GM23338 (cell line): ENCODE measurements at regions not wholly inside any gene's neighbourhood (a gene's known extent, or its start where the extent isn't known, plus 50 kb on each side); places are given as distances from the start of the nearest gene placed in this dataset.
"Not testable (repeated sequence)": the region's sequence is repeated elsewhere in the genome, so short reads cannot be mapped to it uniquely, and the experiment has no call there.

Source experiments
- ATAC-seq: fragments of 200-7000 bp; cut with Tn5 transposase; 3 replicates; pipeline ENCODE4 v1.9.1; 2020
- DNase-seq: peaks from one replicate; pipeline ENCODE4 v3.0.0-alpha.2; 2015; ENCODE audit warnings: low spot score
- H2AFZ ChIP-seq: fragments of 200-600 bp; sonication (generic); 2 replicates; pipeline ENCODE4 v1.8.0; 2016; ENCODE audit warnings: antibody characterized with exemption, mild to moderate bottlenecking, moderate library complexity
- H3F3A ChIP-seq: fragments of 200-600 bp; sonication (generic); replicated peaks from 2 replicates; pipeline ENCODE4 v1.8.0; 2017; ENCODE audit warnings: antibody characterized with exemption, mixed run types, low read depth
- H3K27ac ChIP-seq: fragments of 200-600 bp; sonication (generic); 2 replicates; pipeline ENCODE4 v1.6.1; 2016; ENCODE audit warnings: low read depth
- H3K27me3 ChIP-seq: fragments of 200-600 bp; sonication (generic); 2 replicates; pipeline ENCODE4 v1.8.0; 2016; ENCODE audit warnings: mild to moderate bottlenecking, mixed run types, moderate library complexity; ENCODE audit not compliant: insufficient read depth
- H3K36me3 ChIP-seq: fragments of 200-600 bp; sonication (generic); 2 replicates; pipeline ENCODE4 v1.8.0; 2016; ENCODE audit warnings: mild to moderate bottlenecking; ENCODE audit not compliant: insufficient read depth
- H3K4me1 ChIP-seq: fragments of 200-600 bp; sonication (generic); 2 replicates; pipeline ENCODE4 v1.8.0; 2016; ENCODE audit warnings: mild to moderate bottlenecking, moderate library complexity; ENCODE audit not compliant: insufficient read depth
- H3K4me2 ChIP-seq: fragments of 200-600 bp; sonication (generic); 2 replicates; pipeline ENCODE4 v1.7.1; 2017; ENCODE audit warnings: mixed run types
- H3K4me3 ChIP-seq: fragments of 200-600 bp; sonication (generic); 2 replicates; pipeline ENCODE4 v1.6.1; 2016; ENCODE audit warnings: mixed run types
- H3K79me2 ChIP-seq: fragments of 200-600 bp; sonication (generic); replicated peaks from 2 replicates; pipeline ENCODE4 v1.8.0; 2017; ENCODE audit warnings: mild to moderate bottlenecking; ENCODE audit not compliant: insufficient read depth
- H3K9me2 ChIP-seq: fragments of 200-600 bp; sonication (generic); 2 replicates; pipeline ENCODE4 v1.8.0; 2017; ENCODE audit not compliant: insufficient read depth
- H4K20me1 ChIP-seq: fragments of 200-600 bp; sonication (generic); replicated peaks from 2 replicates; pipeline ENCODE4 v1.8.0; 2017; ENCODE audit warnings: mild to moderate bottlenecking; ENCODE audit not compliant: insufficient read depth
- H3K27ac Mint-ChIP-seq: 2 replicates; pipeline ENCODE4 v1.8.0; 2020; ENCODE audit warnings: inconsistent platforms, mild to moderate bottlenecking, moderate library complexity, mixed read lengths
- H3K27me3 Mint-ChIP-seq: 3 replicates; pipeline ENCODE4 v1.8.0; 2022; ENCODE audit warnings: low read depth, mild to moderate bottlenecking, moderate library complexity, mixed read lengths, inconsistent platforms; ENCODE audit not compliant: insufficient read depth, poor library complexity
- H3K36me3 Mint-ChIP-seq: 3 replicates; pipeline ENCODE4 v1.8.0; 2021; ENCODE audit warnings: low read depth, mild to moderate bottlenecking, inconsistent platforms, moderate library complexity, mixed read lengths
- H3K4me1 Mint-ChIP-seq: 3 replicates; pipeline ENCODE4 v1.8.0; 2020; ENCODE audit warnings: mild to moderate bottlenecking, inconsistent platforms, mixed read lengths
- H3K4me3 Mint-ChIP-seq: 3 replicates; pipeline ENCODE4 v1.8.0; 2021; ENCODE audit warnings: moderate library complexity, mild to moderate bottlenecking, inconsistent platforms, mixed read lengths
- H3K9me3 Mint-ChIP-seq: 3 replicates; pipeline ENCODE4 v1.8.0; 2020; ENCODE audit warnings: moderate library complexity, mild to moderate bottlenecking, inconsistent platforms, mixed read lengths
- CREB1 ChIP-seq: fragments of 250-450 bp; sonication (Bioruptor Pico); IDR thresholded peaks from 2 replicates; pipeline ENCODE4 v1.5.0; 2020; ENCODE audit warnings: low read depth, mild to moderate bottlenecking, moderate library complexity
- JUNB ChIP-seq: IDR thresholded peaks from one replicate; pipeline ENCODE4 v1.6.1; 2016; ENCODE audit warnings: antibody characterized with exemption; ENCODE audit not compliant: unreplicated experiment
- STAT1 ChIP-seq: IDR thresholded peaks from one replicate; pipeline ENCODE4 v1.6.1; 2016; ENCODE audit warnings: antibody characterized with exemption; ENCODE audit not compliant: unreplicated experiment
- ZNF114 ChIP-seq: fragments of 250-450 bp; sonication (Bioruptor Pico); IDR thresholded peaks from 2 replicates; pipeline ENCODE4 v1.5.0; 2020; ENCODE audit warnings: mild to moderate bottlenecking, moderate library complexity
- TF ChIP-seq, protein P1 (sequence below), 2 experiments: fragments of 200-600 bp in 1 of 2; sonication (generic) in 1 of 2; conservative IDR thresholded peaks; 2 replicates each; pipeline versions ENCODE4 v1.5.1 to v1.6.1; 2016 to 2017; ENCODE audit warnings: antibody characterized with exemption in 2 of 2, low read depth in 2 of 2, mild to moderate bottlenecking in 2 of 2, moderate library complexity in 1 of 2
- TF ChIP-seq, protein P2 (sequence below): IDR thresholded peaks from 2 replicates; pipeline ENCODE4 v1.6.1; 2016; ENCODE audit warnings: antibody characterized with exemption
- TF ChIP-seq, protein P3 (sequence below): IDR thresholded peaks from one replicate; pipeline ENCODE4 v1.6.1; 2018; ENCODE audit warnings: antibody characterized with exemption; ENCODE audit not compliant: unreplicated experiment
- TF ChIP-seq, protein P4 (sequence below): fragments of 250-450 bp; sonication (Bioruptor Pico); IDR thresholded peaks from 2 replicates; pipeline ENCODE4 v1.5.0; 2020; ENCODE audit warnings: mild to moderate bottlenecking, moderate library complexity

DNA sequence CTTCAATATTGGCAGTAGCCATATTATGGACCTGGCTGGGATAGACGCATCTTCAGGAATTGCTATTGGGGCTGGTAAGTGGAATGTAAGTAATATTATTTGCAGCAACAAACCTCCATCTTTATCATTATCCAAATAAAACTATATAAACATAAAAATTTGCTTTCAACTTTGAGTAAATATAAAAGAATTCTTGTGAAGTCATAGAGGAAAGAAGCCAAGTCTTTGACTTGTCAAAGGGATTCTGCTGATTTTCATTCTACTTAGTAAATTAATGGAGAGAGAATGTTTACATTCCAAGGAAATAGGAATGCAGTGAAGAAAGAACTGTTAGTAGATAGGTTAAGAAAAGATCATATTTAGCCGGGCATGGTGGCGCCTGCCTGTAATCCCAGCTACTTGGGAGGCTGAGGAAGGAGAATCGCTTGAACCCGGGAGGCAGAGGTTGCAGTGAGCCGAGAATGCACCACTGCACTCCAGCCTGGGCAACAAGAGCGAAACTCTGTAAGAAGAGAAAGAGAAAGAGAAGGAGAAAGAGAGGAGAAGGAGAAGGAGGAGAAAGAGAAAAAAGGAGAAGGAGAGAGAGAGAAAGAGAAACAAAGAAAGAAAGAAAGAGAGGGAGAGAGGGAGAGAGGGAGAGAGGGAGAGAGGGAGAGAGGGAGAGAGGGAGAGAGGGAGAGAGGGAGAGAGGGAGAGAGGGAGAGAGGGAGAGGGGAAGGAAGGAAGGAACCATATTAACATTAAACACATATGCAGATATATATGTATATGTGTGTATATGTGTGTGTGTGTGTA, 79.4 kb upstream of the GNAZ start:
- H3K27ac ChIP-seq, H3K27ac Mint-ChIP-seq, H4K20me1 ChIP-seq, H3K27me3 Mint-ChIP-seq, DNase-seq, H3K36me3 ChIP-seq, ATAC-seq, H3F3A ChIP-seq, H3K36me3 Mint-ChIP-seq, H2AFZ ChIP-seq, H3K4me1 ChIP-seq, H3K4me2 ChIP-seq, H3K9me3 Mint-ChIP-seq, H3K4me3 ChIP-seq, H3K4me3 Mint-ChIP-seq, H3K4me1 Mint-ChIP-seq, H3K9me2 ChIP-seq, H3K79me2 ChIP-seq: not testable (repeated sequence)
- H3K27me3 ChIP-seq = peaks cover 42% of the 10 kb centered on the region; the same call in 1 of the 2 replicates

DNA sequence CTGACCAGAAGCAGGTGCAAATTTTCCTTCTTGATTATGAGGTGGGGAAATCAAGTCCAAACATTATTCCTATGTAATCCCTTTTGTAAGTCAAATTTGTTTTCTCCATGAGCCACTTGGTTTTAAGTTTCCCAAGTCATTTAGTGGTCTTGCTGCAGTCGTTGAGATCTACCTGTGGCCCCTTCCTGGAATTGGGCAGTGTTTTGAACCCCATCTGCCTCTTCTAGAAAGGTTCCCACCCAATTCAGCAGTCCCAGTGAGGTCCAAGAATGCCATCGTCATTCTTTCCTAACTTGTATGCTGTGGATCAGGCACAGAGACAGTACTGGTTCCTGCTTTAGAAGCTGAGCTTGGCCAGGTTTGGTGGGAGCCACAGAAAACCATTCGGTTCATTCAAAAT, 77.8 kb upstream of the GNAZ start:
- no peak overlapping the region for H3K27ac ChIP-seq
- peaks cover 42% of the 10 kb centered on the region; the same call in 1 of the 2 replicates for H3K27me3 ChIP-seq
- no peaks in the 10 kb centered on the region for H3K4me1 Mint-ChIP-seq
- no peak overlapping the region for H3K27ac Mint-ChIP-seq
- H3F3A ChIP-seq = no peaks in the 10 kb centered on the region
- DNase-seq (no peak), ATAC-seq (no peak)
- no peaks in the 10 kb centered on the region for H3K79me2 ChIP-seq
- no peaks in the 10 kb centered on the region for H3K36me3 Mint-ChIP-seq
- H4K20me1 ChIP-seq = no peaks in the 10 kb centered on the region
- H2AFZ ChIP-seq = no peak overlapping the region
- H3K4me3 ChIP-seq = no peak overlapping the region
- no peak overlapping the region for H3K4me3 Mint-ChIP-seq
- H3K9me2 ChIP-seq = no peaks in the 10 kb centered on the region
- H3K27me3 Mint-ChIP-seq = peaks cover 7% of the 10 kb centered on the region
- no peak overlapping the region for H3K4me2 ChIP-seq
- H3K4me1 ChIP-seq = no peaks in the 10 kb centered on the region
- H3K36me3 ChIP-seq = no peaks in the 10 kb centered on the region
- H3K9me3 Mint-ChIP-seq = peaks cover 7% of the 10 kb centered on the region
- TF ChIP-seq, protein P1, sequence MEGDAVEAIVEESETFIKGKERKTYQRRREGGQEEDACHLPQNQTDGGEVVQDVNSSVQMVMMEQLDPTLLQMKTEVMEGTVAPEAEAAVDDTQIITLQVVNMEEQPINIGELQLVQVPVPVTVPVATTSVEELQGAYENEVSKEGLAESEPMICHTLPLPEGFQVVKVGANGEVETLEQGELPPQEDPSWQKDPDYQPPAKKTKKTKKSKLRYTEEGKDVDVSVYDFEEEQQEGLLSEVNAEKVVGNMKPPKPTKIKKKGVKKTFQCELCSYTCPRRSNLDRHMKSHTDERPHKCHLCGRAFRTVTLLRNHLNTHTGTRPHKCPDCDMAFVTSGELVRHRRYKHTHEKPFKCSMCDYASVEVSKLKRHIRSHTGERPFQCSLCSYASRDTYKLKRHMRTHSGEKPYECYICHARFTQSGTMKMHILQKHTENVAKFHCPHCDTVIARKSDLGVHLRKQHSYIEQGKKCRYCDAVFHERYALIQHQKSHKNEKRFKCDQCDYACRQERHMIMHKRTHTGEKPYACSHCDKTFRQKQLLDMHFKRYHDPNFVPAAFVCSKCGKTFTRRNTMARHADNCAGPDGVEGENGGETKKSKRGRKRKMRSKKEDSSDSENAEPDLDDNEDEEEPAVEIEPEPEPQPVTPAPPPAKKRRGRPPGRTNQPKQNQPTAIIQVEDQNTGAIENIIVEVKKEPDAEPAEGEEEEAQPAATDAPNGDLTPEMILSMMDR (conservative IDR thresholded peaks at IDR 0.05; ENCODE audit: low read depth in 2 of 2) = no peak
- TF ChIP-seq CREB1 (no peak), JUNB (no peak), ZNF114 (CRISPR knock-in tag) (no peak), STAT1 (no peak)
- TF ChIP-seq, protein P2, sequence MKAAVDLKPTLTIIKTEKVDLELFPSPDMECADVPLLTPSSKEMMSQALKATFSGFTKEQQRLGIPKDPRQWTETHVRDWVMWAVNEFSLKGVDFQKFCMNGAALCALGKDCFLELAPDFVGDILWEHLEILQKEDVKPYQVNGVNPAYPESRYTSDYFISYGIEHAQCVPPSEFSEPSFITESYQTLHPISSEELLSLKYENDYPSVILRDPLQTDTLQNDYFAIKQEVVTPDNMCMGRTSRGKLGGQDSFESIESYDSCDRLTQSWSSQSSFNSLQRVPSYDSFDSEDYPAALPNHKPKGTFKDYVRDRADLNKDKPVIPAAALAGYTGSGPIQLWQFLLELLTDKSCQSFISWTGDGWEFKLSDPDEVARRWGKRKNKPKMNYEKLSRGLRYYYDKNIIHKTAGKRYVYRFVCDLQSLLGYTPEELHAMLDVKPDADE = no peak
- TF ChIP-seq, protein P3, sequence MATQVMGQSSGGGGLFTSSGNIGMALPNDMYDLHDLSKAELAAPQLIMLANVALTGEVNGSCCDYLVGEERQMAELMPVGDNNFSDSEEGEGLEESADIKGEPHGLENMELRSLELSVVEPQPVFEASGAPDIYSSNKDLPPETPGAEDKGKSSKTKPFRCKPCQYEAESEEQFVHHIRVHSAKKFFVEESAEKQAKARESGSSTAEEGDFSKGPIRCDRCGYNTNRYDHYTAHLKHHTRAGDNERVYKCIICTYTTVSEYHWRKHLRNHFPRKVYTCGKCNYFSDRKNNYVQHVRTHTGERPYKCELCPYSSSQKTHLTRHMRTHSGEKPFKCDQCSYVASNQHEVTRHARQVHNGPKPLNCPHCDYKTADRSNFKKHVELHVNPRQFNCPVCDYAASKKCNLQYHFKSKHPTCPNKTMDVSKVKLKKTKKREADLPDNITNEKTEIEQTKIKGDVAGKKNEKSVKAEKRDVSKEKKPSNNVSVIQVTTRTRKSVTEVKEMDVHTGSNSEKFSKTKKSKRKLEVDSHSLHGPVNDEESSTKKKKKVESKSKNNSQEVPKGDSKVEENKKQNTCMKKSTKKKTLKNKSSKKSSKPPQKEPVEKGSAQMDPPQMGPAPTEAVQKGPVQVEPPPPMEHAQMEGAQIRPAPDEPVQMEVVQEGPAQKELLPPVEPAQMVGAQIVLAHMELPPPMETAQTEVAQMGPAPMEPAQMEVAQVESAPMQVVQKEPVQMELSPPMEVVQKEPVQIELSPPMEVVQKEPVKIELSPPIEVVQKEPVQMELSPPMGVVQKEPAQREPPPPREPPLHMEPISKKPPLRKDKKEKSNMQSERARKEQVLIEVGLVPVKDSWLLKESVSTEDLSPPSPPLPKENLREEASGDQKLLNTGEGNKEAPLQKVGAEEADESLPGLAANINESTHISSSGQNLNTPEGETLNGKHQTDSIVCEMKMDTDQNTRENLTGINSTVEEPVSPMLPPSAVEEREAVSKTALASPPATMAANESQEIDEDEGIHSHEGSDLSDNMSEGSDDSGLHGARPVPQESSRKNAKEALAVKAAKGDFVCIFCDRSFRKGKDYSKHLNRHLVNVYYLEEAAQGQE = no peak
- TF ChIP-seq, protein P4, sequence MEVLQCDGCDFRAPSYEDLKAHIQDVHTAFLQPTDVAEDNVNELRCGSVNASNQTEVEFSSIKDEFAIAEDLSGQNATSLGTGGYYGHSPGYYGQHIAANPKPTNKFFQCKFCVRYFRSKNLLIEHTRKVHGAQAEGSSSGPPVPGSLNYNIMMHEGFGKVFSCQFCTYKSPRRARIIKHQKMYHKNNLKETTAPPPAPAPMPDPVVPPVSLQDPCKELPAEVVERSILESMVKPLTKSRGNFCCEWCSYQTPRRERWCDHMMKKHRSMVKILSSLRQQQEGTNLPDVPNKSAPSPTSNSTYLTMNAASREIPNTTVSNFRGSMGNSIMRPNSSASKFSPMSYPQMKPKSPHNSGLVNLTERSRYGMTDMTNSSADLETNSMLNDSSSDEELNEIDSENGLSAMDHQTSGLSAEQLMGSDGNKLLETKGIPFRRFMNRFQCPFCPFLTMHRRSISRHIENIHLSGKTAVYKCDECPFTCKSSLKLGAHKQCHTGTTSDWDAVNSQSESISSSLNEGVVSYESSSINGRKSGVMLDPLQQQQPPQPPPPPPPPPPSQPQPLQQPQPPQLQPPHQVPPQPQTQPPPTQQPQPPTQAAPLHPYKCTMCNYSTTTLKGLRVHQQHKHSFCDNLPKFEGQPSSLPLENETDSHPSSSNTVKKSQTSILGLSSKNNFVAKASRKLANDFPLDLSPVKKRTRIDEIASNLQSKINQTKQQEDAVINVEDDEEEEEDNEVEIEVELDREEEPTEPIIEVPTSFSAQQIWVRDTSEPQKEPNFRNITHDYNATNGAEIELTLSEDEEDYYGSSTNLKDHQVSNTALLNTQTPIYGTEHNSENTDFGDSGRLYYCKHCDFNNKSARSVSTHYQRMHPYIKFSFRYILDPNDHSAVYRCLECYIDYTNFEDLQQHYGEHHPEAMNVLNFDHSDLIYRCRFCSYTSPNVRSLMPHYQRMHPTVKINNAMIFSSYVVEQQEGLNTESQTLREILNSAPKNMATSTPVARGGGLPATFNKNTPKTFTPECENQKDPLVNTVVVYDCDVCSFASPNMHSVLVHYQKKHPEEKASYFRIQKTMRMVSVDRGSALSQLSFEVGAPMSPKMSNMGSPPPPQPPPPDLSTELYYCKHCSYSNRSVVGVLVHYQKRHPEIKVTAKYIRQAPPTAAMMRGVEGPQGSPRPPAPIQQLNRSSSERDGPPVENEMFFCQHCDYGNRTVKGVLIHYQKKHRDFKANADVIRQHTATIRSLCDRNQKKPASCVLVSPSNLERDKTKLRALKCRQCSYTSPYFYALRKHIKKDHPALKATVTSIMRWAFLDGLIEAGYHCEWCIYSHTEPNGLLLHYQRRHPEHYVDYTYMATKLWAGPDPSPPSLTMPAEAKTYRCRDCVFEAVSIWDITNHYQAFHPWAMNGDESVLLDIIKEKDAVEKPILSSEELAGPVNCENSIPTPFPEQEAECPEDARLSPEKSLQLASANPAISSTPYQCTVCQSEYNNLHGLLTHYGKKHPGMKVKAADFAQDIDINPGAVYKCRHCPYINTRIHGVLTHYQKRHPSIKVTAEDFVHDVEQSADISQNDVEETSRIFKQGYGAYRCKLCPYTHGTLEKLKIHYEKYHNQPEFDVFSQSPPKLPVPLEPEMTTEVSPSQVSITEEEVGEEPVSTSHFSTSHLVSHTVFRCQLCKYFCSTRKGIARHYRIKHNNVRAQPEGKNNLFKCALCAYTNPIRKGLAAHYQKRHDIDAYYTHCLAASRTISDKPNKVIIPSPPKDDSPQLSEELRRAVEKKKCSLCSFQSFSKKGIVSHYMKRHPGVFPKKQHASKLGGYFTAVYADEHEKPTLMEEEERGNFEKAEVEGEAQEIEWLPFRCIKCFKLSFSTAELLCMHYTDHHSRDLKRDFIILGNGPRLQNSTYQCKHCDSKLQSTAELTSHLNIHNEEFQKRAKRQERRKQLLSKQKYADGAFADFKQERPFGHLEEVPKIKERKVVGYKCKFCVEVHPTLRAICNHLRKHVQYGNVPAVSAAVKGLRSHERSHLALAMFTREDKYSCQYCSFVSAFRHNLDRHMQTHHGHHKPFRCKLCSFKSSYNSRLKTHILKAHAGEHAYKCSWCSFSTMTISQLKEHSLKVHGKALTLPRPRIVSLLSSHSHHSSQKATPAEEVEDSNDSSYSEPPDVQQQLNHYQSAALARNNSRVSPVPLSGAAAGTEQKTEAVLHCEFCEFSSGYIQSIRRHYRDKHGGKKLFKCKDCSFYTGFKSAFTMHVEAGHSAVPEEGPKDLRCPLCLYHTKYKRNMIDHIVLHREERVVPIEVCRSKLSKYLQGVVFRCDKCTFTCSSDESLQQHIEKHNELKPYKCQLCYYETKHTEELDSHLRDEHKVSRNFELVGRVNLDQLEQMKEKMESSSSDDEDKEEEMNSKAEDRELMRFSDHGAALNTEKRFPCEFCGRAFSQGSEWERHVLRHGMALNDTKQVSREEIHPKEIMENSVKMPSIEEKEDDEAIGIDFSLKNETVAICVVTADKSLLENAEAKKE = no peak
